Suprapubic skin (tissue), 4 donors: ENCODE measurements at regions not wholly inside any gene's neighbourhood (a gene's known extent, or its start where the extent isn't known, plus 50 kb on each side); places are given as distances from the start of the nearest gene placed in this dataset.

Experiments used
- CTCF ChIP-seq, 2 donors: fragments of 200-600 bp in 1 of 2; fragments of 450-650 bp in 1 of 2; sonication (generic) in 1 of 2; IDR thresholded peaks; one replicate each; pipeline ENCODE4 v1.5.1; 2016 to 2019; ENCODE audit warnings: antibody characterized with exemption in 2 of 2, mild to moderate bottlenecking in 1 of 2, moderate library complexity in 1 of 2
- EP300 ChIP-seq: sonication (generic); formaldehyde crosslinking; IDR thresholded peaks from one replicate; pipeline ENCODE4 v1.6.1; 2017; ENCODE audit warnings: antibody characterized with exemption
- POLR2A ChIP-seq, 2 donors: fragments of 450-650 bp; IDR thresholded peaks; one replicate each; pipeline ENCODE4 v1.6.1; 2017; ENCODE audit warnings: antibody characterized with exemption in 2 of 2, mild to moderate bottlenecking in 2 of 2, moderate library complexity in 2 of 2
- POLR2AphosphoS5 ChIP-seq, 3 donors: sonication (generic); formaldehyde crosslinking; IDR thresholded peaks; one replicate each; pipeline ENCODE4 v1.6.1; 2017; ENCODE audit warnings: antibody characterized with exemption in 3 of 3

- TF ChIP-seq CTCF (IDR thresholded peaks at IDR 0.05) (no peak), POLR2A (IDR thresholded peaks at IDR 0.05) (no peak), EP300 (no peak), POLR2AphosphoS5 (IDR thresholded peaks at IDR 0.05) (no peak)
These were observed 879.9 kb downstream of the TUSC7 start for GRCh38 chr3:117589454-117589853.
